ENCODE measurements at regions not wholly inside any gene's neighbourhood (a gene's known extent, or its start where the extent isn't known, plus 50 kb on each side); places are given as distances from the start of the nearest gene placed in this dataset.
A peak's percentile ranks its signal among the peaks of the same experiment; 100 is the strongest.

GRCh38 chr9:29850664-29851063, 2277.4 kb upstream of the C9orf72 start:
- H3K4me1 Mint-ChIP-seq (ENCODE audit: low read depth) = no peaks in the 10 kb centered on the region
- no peaks in the 10 kb centered on the region for H3K9me3 Mint-ChIP-seq
- ATAC-seq (no peak), DNase-seq (no peak)
- no peaks in the 10 kb centered on the region for H3K27me3 Mint-ChIP-seq (ENCODE audit: low read depth)
- H3K4me3 Mint-ChIP-seq = no peak overlapping the region
- no peaks in the 10 kb centered on the region for H3K36me3 Mint-ChIP-seq (ENCODE audit: insufficient read depth)

- Mint-ChIP-seq H3K27me3 (ENCODE audit: low read depth) (no peaks in the 10 kb centered on the region), H3K4me3 (no peak overlapping the region), H3K4me1 (ENCODE audit: low read depth) (no peaks in the 10 kb centered on the region), H3K9me3 (peaks cover 7% of the 10 kb centered on the region), H3K36me3 (ENCODE audit: insufficient read depth) (no peaks in the 10 kb centered on the region)
- DNase-seq (no peak), ATAC-seq (no peak)
These were observed 2288.5 kb upstream of the C9orf72 start for GRCh38 chr9:29861803-29862202.

GRCh38 chr9:29865764-29866313, 2292.6 kb upstream of the C9orf72 start:
- H3K27me3 Mint-ChIP-seq (ENCODE audit: low read depth) = no peaks in the 10 kb centered on the region
- no peaks in the 10 kb centered on the region for H3K36me3 Mint-ChIP-seq (ENCODE audit: insufficient read depth)
- peaks cover 9% of the 10 kb centered on the region for H3K9me3 Mint-ChIP-seq
- DNase-seq (no peak), ATAC-seq (peak in 1 of 2 donors; percentile 40)
- H3K4me1 Mint-ChIP-seq (ENCODE audit: low read depth) = no peaks in the 10 kb centered on the region
- no peak overlapping the region for H3K4me3 Mint-ChIP-seq

GRCh38 chr9:29866556-29866955, 2293.3 kb upstream of the C9orf72 start:
- no peak for ATAC-seq
- Mint-ChIP-seq H3K4me1 (ENCODE audit: low read depth) (no peaks in the 10 kb centered on the region), H3K4me3 (no peak overlapping the region), H3K27me3 (ENCODE audit: low read depth) (no peaks in the 10 kb centered on the region), H3K9me3 (peaks cover 9% of the 10 kb centered on the region), H3K36me3 (ENCODE audit: insufficient read depth) (no peaks in the 10 kb centered on the region)
- DNase-seq = no peak

- DNase-seq = no peak
- ATAC-seq = no peak
- no peak overlapping the region for H3K4me3 Mint-ChIP-seq
- no peaks in the 10 kb centered on the region for H3K36me3 Mint-ChIP-seq (ENCODE audit: insufficient read depth)
- H3K27me3 Mint-ChIP-seq (ENCODE audit: low read depth) = no peaks in the 10 kb centered on the region
- H3K4me1 Mint-ChIP-seq (ENCODE audit: low read depth) = no peaks in the 10 kb centered on the region
- H3K9me3 Mint-ChIP-seq = peaks cover 3% of the 10 kb centered on the region
These were observed 2300.3 kb upstream of the C9orf72 start for GRCh38 chr9:29873579-29873978.

GRCh38 chr9:29875547-29875946, 2302.3 kb upstream of the C9orf72 start:
- Mint-ChIP-seq H3K36me3 (ENCODE audit: insufficient read depth) (no peaks in the 10 kb centered on the region), H3K4me1 (ENCODE audit: low read depth) (no peaks in the 10 kb centered on the region), H3K4me3 (no peak overlapping the region), H3K27me3 (ENCODE audit: low read depth) (no peaks in the 10 kb centered on the region), H3K9me3 (peaks cover 3% of the 10 kb centered on the region)
- no peak for ATAC-seq
- DNase-seq = no peak

- Mint-ChIP-seq H3K27me3 (ENCODE audit: low read depth) (no peaks in the 10 kb centered on the region), H3K9me3 (peaks cover 4% of the 10 kb centered on the region), H3K36me3 (ENCODE audit: insufficient read depth) (no peaks in the 10 kb centered on the region), H3K4me1 (ENCODE audit: low read depth) (no peaks in the 10 kb centered on the region), H3K4me3 (no peak overlapping the region)
- DNase-seq (no peak), ATAC-seq (no peak)
These were observed 2309.5 kb upstream of the C9orf72 start for GRCh38 chr9:29882767-29883166.

GRCh38 chr9:29906065-29906464, 2332.8 kb upstream of the C9orf72 start:
- Mint-ChIP-seq H3K36me3 (ENCODE audit: insufficient read depth) (no peaks in the 10 kb centered on the region), H3K4me1 (ENCODE audit: low read depth) (no peaks in the 10 kb centered on the region), H3K9me3 (peaks cover 3% of the 10 kb centered on the region), H3K27me3 (ENCODE audit: low read depth) (no peaks in the 10 kb centered on the region), H3K4me3 (no peak overlapping the region)
- ATAC-seq (no peak), DNase-seq (no peak)

GRCh38 chr9:29928072-29928471, 2354.8 kb upstream of the C9orf72 start:
- DNase-seq (no peak), ATAC-seq (no peak)
- Mint-ChIP-seq H3K36me3 (ENCODE audit: insufficient read depth) (no peaks in the 10 kb centered on the region), H3K4me3 (no peak overlapping the region), H3K27me3 (ENCODE audit: low read depth) (no peaks in the 10 kb centered on the region), H3K4me1 (ENCODE audit: low read depth) (no peaks in the 10 kb centered on the region), H3K9me3 (no peaks in the 10 kb centered on the region)

GRCh38 chr9:29939559-29939958, 2366.3 kb upstream of the C9orf72 start:
- DNase-seq (no peak), ATAC-seq (no peak)
- H3K9me3 Mint-ChIP-seq = peaks cover 25% of the 10 kb centered on the region
- H3K4me1 Mint-ChIP-seq (ENCODE audit: low read depth) = no peaks in the 10 kb centered on the region
- H3K27me3 Mint-ChIP-seq (ENCODE audit: low read depth) = no peaks in the 10 kb centered on the region
- H3K4me3 Mint-ChIP-seq = no peak overlapping the region
- no peaks in the 10 kb centered on the region for H3K36me3 Mint-ChIP-seq (ENCODE audit: insufficient read depth)

- Mint-ChIP-seq H3K36me3 (ENCODE audit: insufficient read depth) (no peaks in the 10 kb centered on the region), H3K27me3 (ENCODE audit: low read depth) (no peaks in the 10 kb centered on the region), H3K9me3 (peaks cover 10% of the 10 kb centered on the region), H3K4me3 (no peak overlapping the region), H3K4me1 (ENCODE audit: low read depth) (no peaks in the 10 kb centered on the region)
- ATAC-seq = no peak
- no peak for DNase-seq
These were observed 2371.7 kb upstream of the C9orf72 start for GRCh38 chr9:29945012-29945411.

GRCh38 chr9:29958469-29958868, 2385.2 kb upstream of the C9orf72 start:
- no peak for DNase-seq
- Mint-ChIP-seq H3K4me1 (ENCODE audit: low read depth) (no peaks in the 10 kb centered on the region), H3K4me3 (no peak overlapping the region), H3K27me3 (ENCODE audit: low read depth) (no peaks in the 10 kb centered on the region), H3K36me3 (ENCODE audit: insufficient read depth) (no peaks in the 10 kb centered on the region), H3K9me3 (peaks cover 4% of the 10 kb centered on the region)
- ATAC-seq = no peak

- Mint-ChIP-seq H3K36me3 (ENCODE audit: insufficient read depth) (no peaks in the 10 kb centered on the region), H3K4me3 (no peak overlapping the region), H3K27me3 (ENCODE audit: low read depth) (no peaks in the 10 kb centered on the region), H3K9me3 (peaks cover 4% of the 10 kb centered on the region), H3K4me1 (ENCODE audit: low read depth) (no peaks in the 10 kb centered on the region)
- DNase-seq (no peak), ATAC-seq (no peak)
These were observed 2392.6 kb upstream of the C9orf72 start for GRCh38 chr9:29965834-29966233.

- DNase-seq (no peak), ATAC-seq (no peak)
- Mint-ChIP-seq H3K36me3 (ENCODE audit: insufficient read depth) (no peaks in the 10 kb centered on the region), H3K27me3 (ENCODE audit: low read depth) (no peaks in the 10 kb centered on the region), H3K4me1 (ENCODE audit: low read depth) (no peaks in the 10 kb centered on the region), H3K9me3 (peaks cover 4% of the 10 kb centered on the region), H3K4me3 (no peak overlapping the region)
These were observed 2393.0 kb upstream of the C9orf72 start for GRCh38 chr9:29966247-29966646.

GRCh38 chr9:29968831-29969230, 2395.6 kb upstream of the C9orf72 start:
- Mint-ChIP-seq H3K27me3 (ENCODE audit: low read depth) (no peaks in the 10 kb centered on the region), H3K4me1 (ENCODE audit: low read depth) (no peaks in the 10 kb centered on the region), H3K4me3 (no peak overlapping the region), H3K36me3 (ENCODE audit: insufficient read depth) (no peaks in the 10 kb centered on the region), H3K9me3 (peaks cover 4% of the 10 kb centered on the region)
- DNase-seq (no peak), ATAC-seq (no peak)

- no peaks in the 10 kb centered on the region for H3K27me3 Mint-ChIP-seq (ENCODE audit: low read depth)
- ATAC-seq (no peak), DNase-seq (no peak)
- peaks cover 4% of the 10 kb centered on the region for H3K9me3 Mint-ChIP-seq
- H3K4me3 Mint-ChIP-seq = no peak overlapping the region
- no peaks in the 10 kb centered on the region for H3K4me1 Mint-ChIP-seq (ENCODE audit: low read depth)
- no peaks in the 10 kb centered on the region for H3K36me3 Mint-ChIP-seq (ENCODE audit: insufficient read depth)
These were observed 2396.1 kb upstream of the C9orf72 start for GRCh38 chr9:29969408-29969807.

Measured in activated T-cell treated with anti-CD3 and anti-CD28 coated beads, Interleukin-2, amount 50 U/mL, for 4 hours (primary cell).